Sigmoid colon (tissue), 4 donors: ENCODE measurements at regions not wholly inside any gene's neighbourhood (a gene's known extent, or its start where the extent isn't known, plus 50 kb on each side); places are given as distances from the start of the nearest gene placed in this dataset.
"Not testable (repeated sequence)": the region's sequence is repeated elsewhere in the genome, so short reads cannot be mapped to it uniquely, and the experiment has no call there.

Source experiments
- EP300 ChIP-seq, 4 donors: sonication (generic); formaldehyde crosslinking; IDR thresholded peaks; one replicate each; pipeline ENCODE4 v1.6.1; 2017; ENCODE audit warnings: antibody characterized with exemption in 4 of 4
- POLR2AphosphoS5 ChIP-seq, 4 donors: sonication (generic); formaldehyde crosslinking; IDR thresholded peaks; one replicate each; pipeline ENCODE4 v1.6.1; 2017; ENCODE audit warnings: antibody characterized with exemption in 4 of 4
- TF ChIP-seq, protein P1 (sequence below), 4 experiments: fragments of 450-650 bp in 3 of 4; fragments of 200-600 bp in 1 of 4; IDR thresholded peaks; one replicate each; pipeline ENCODE4 v1.5.1; 2016 to 2019; ENCODE audit warnings: antibody characterized with exemption in 4 of 4, mild to moderate bottlenecking in 3 of 4, moderate library complexity in 2 of 4

DNA sequence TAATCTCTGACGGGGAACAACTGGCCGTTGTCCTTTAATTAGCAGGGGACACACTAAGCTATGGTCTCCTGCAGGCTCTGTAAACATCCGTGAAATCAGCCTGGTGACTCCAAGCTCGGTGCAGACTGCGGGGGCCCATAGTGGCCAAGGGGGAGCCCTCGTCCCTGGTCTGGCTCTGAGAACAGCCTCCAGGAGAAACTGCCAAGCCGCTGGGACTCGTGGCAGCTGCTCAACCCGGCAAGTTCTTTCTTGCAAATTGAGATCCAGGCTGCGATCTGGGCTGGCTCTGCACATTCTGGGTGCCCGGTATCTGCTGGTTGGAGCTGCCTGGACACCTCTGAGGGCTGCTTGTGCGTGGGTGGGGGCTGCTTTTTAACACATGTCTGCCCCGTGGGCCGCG lies 71.6 kb upstream of the ZNF479 start:
- TF ChIP-seq POLR2AphosphoS5, EP300 (IDR thresholded peaks at IDR 0.05): not testable (repeated sequence)
- TF ChIP-seq, protein P1, sequence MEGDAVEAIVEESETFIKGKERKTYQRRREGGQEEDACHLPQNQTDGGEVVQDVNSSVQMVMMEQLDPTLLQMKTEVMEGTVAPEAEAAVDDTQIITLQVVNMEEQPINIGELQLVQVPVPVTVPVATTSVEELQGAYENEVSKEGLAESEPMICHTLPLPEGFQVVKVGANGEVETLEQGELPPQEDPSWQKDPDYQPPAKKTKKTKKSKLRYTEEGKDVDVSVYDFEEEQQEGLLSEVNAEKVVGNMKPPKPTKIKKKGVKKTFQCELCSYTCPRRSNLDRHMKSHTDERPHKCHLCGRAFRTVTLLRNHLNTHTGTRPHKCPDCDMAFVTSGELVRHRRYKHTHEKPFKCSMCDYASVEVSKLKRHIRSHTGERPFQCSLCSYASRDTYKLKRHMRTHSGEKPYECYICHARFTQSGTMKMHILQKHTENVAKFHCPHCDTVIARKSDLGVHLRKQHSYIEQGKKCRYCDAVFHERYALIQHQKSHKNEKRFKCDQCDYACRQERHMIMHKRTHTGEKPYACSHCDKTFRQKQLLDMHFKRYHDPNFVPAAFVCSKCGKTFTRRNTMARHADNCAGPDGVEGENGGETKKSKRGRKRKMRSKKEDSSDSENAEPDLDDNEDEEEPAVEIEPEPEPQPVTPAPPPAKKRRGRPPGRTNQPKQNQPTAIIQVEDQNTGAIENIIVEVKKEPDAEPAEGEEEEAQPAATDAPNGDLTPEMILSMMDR (IDR thresholded peaks at IDR 0.05) = not testable (repeated sequence)
